SK-N-MC (cell line): ENCODE measurements at regions not wholly inside any gene's neighbourhood (a gene's known extent, or its start where the extent isn't known, plus 50 kb on each side); places are given as distances from the start of the nearest gene placed in this dataset.

Experiments used
- EZH2 ChIP-seq: fragments of 200-600 bp; sonication (generic); IDR thresholded peaks from one replicate; pipeline ENCODE4 v1.6.1; 2017; ENCODE audit warnings: antibody characterized with exemption
- FOXP2 ChIP-seq: optimal IDR thresholded peaks from 2 replicates; pipeline ENCODE3; 2011; ENCODE audit warnings: mild to moderate bottlenecking, moderate library complexity; ENCODE audit not compliant: insufficient read depth; ENCODE audit errors: extremely low read length, control extremely low read depth
- POLR2AphosphoS5 ChIP-seq: IDR thresholded peaks from 2 replicates; pipeline ENCODE4 v1.6.1; 2012; ENCODE audit warnings: mild to moderate bottlenecking, low read depth, low read length, borderline replicate concordance

DNA sequence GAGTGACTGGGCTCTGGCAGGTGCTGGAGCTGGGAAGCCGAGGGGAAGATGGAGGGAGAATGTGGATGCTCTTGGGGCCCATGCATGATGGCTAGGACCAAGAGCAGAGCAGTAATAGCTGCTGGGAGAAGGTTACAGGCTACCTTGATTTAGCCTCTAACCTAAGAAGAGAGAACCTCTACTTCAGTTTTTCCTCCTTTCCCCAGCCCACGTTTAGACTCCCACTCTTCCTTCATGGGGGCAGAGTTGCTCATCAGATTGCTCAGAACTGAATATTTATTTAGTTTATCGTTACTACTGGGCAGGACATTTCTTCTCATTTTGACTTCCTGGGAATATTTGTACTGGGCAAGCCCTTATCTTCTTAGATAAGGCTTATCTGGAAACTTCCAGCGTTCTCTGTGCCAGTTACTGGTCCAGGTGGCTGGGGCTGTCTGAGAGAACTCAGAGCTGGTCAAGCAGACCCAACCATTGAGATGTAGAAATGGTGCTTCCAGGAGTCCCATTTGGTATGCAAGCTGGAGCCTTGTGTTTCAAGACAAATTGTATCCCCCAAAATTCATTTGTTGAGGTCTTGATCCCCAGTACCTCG is 442.9 kb upstream of the BOD1L1 start:
- TF ChIP-seq POLR2AphosphoS5 = no peak
- TF ChIP-seq EZH2 = no peak
- no peak for TF ChIP-seq FOXP2
